AG10803 (cell line): ENCODE measurements at regions not wholly inside any gene's neighbourhood (a gene's known extent, or its start where the extent isn't known, plus 50 kb on each side); places are given as distances from the start of the nearest gene placed in this dataset.

ENCODE experiments used
- DNase-seq: peaks from one replicate; pipeline ENCODE4 v3.0.0; 2010; ENCODE audit warnings: low read depth
- H3K4me3 ChIP-seq: 2 replicates; pipeline ENCODE4 v1.5.1; 2011; ENCODE audit warnings: mild to moderate bottlenecking, low read length, control low read depth
- TF ChIP-seq, protein P1 (sequence below): conservative IDR thresholded peaks from 2 replicates; pipeline ENCODE4 v1.5.1; 2011; ENCODE audit warnings: mild to moderate bottlenecking, low read length, control low read depth, inconsistent platforms

- no peak overlapping the region for H3K4me3 ChIP-seq
- peak; percentile 25 for DNase-seq
- TF ChIP-seq, protein P1, sequence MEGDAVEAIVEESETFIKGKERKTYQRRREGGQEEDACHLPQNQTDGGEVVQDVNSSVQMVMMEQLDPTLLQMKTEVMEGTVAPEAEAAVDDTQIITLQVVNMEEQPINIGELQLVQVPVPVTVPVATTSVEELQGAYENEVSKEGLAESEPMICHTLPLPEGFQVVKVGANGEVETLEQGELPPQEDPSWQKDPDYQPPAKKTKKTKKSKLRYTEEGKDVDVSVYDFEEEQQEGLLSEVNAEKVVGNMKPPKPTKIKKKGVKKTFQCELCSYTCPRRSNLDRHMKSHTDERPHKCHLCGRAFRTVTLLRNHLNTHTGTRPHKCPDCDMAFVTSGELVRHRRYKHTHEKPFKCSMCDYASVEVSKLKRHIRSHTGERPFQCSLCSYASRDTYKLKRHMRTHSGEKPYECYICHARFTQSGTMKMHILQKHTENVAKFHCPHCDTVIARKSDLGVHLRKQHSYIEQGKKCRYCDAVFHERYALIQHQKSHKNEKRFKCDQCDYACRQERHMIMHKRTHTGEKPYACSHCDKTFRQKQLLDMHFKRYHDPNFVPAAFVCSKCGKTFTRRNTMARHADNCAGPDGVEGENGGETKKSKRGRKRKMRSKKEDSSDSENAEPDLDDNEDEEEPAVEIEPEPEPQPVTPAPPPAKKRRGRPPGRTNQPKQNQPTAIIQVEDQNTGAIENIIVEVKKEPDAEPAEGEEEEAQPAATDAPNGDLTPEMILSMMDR: no peak
These were observed 347.0 kb downstream of the GPAM start for GRCh38 chr10:111836571-111836970.

- no peak for DNase-seq
- TF ChIP-seq, protein P1: no peak
- no peak overlapping the region for H3K4me3 ChIP-seq
These were observed 346.5 kb downstream of the GPAM start for GRCh38 chr10:111837086-111837485.

DNA sequence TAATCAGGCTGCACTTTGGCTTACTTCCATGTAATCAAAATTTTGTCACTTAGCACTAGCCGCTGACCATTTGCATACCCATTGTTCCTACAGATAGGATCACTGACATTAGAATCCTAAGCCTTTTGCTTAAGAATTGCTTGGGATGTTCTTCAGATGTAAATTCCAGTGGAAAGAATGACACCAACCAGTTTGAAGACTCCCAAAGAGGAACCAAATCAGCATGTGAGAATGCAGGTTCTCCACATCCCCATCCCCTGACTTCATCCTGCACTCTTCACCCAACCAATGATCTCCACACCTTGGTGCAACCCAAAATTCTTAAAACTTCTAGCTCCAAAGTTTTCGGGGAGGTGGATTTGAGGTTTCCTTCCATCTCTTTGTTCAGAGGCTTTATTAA is 345.6 kb downstream of the GPAM start:
- no peak overlapping the region for H3K4me3 ChIP-seq
- TF ChIP-seq, protein P1: no peak
- no peak for DNase-seq

- TF ChIP-seq, protein P1: no peak
- no peak for DNase-seq
- H3K4me3 ChIP-seq: no peak overlapping the region
These were observed 343.0 kb downstream of the GPAM start for GRCh38 chr10:111840546-111840945.

DNA sequence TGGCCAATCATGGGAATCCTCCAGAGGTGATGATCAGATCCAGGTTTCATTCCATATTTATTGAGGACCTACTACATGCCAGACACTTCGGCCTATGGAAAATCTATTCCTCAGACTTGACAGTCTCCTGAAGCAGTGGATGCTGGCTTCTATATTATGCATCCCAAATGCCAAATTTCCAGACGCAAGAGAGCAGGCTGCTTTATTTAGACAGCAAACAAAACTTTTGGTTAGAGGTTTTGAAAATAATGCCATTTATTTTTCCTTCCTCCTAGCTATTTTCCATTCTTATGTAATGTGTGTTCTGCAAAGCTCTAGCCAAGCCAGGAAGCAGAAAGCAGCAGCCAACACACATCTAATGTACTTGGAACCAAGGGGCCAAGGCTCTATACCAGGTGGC is 330.8 kb downstream of the GPAM start:
- TF ChIP-seq, protein P1: no peak
- no peak overlapping the region for H3K4me3 ChIP-seq
- no peak for DNase-seq

GRCh38 chr10:111856631-111857030 is 326.9 kb downstream of the GPAM start:
- DNase-seq: peak; percentile 8

DNA sequence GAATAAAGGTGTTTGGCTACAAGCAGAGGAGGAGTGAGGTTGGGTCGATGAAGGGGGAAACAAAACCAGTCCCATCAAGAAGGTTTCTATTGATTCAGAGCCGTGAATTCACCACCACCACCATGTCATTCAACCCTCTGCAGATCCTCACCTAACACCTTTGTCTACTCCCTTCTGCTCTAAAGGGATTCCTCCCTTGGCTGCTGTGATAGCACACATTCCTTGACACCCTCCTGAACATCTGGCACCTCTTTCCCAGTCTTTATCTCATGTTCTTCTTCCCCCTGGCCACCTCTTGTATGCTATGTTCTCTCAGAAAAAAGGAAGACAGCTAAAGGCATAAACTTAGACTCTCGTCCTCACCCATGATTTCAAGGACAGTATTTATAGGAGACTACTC is 318.0 kb downstream of the GPAM start:
- no peak overlapping the region for H3K4me3 ChIP-seq
- no peak for DNase-seq
- TF ChIP-seq, protein P1: no peak

More at GRCh38 chr10:111856631-111857030, 326.9 kb downstream of the GPAM start:
- no peak overlapping the region for H3K4me3 ChIP-seq
- TF ChIP-seq, protein P1: peak; percentile 69
